ENCODE measurements at regions not wholly inside any gene's neighbourhood (a gene's known extent, or its start where the extent isn't known, plus 50 kb on each side); places are given as distances from the start of the nearest gene placed in this dataset.

GRCh38 chrX:125954236-125954635 lies 211.9 kb downstream of the DCAF12L2 start (continued):
- TF ChIP-seq EGR1 (conservative IDR thresholded peaks at IDR 0.05) (no peak), HCFC1 (IDR thresholded peaks at IDR 0.05; ENCODE audit: low read depth, low read length) (no peak), KDM4B (IDR thresholded peaks at IDR 0.05; ENCODE audit: borderline replicate concordance in 2 of 2, low read depth in 1 of 2) (no peak), MED1 (CRISPR knock-in tag; IDR thresholded peaks at IDR 0.05; ENCODE audit: borderline replicate concordance) (no peak), ZBTB40 (IDR thresholded peaks at IDR 0.05) (no peak), ZBTB40 (CRISPR knock-in tag; IDR thresholded peaks at IDR 0.05) (no peak), C11orf30 (IDR thresholded peaks at IDR 0.05; ENCODE audit: low read depth) (no peak), HNRNPLL (IDR thresholded peaks at IDR 0.05; ENCODE audit: low read depth, low read length, poor library complexity, severe bottlenecking) (no peak), RBM14 (IDR thresholded peaks at IDR 0.05; ENCODE audit: borderline replicate concordance, insufficient read depth, low read depth, low read length) (no peak), CUX1 (CRISPR knock-in tag; IDR thresholded peaks at IDR 0.05) (no peak)
